ENCODE measurements at regions not wholly inside any gene's neighbourhood (a gene's known extent, or its start where the extent isn't known, plus 50 kb on each side); places are given as distances from the start of the nearest gene placed in this dataset.
A peak's percentile ranks its signal among the peaks of the same experiment; 100 is the strongest.

DNA sequence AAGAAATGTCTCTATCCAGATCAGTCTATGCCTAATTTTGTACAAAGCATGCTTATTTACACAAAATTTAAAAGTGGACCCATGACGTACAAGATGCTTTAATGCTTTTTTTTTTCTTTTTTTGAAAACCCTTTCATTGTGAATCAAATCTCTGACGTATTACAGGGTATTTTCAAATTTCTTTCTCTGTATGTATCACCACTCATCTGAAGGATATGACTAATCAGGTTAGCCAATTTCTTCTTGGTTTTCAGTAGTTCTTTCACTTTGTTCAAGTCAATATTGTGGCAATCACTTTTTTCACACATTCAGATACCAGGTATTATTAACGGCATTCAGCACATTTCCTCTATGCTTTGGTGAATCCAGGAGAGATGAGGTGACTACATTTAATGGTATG lies 685.3 kb downstream of the TRHDE start:
- no peak for DNase-seq
- TF ChIP-seq, protein P1, sequence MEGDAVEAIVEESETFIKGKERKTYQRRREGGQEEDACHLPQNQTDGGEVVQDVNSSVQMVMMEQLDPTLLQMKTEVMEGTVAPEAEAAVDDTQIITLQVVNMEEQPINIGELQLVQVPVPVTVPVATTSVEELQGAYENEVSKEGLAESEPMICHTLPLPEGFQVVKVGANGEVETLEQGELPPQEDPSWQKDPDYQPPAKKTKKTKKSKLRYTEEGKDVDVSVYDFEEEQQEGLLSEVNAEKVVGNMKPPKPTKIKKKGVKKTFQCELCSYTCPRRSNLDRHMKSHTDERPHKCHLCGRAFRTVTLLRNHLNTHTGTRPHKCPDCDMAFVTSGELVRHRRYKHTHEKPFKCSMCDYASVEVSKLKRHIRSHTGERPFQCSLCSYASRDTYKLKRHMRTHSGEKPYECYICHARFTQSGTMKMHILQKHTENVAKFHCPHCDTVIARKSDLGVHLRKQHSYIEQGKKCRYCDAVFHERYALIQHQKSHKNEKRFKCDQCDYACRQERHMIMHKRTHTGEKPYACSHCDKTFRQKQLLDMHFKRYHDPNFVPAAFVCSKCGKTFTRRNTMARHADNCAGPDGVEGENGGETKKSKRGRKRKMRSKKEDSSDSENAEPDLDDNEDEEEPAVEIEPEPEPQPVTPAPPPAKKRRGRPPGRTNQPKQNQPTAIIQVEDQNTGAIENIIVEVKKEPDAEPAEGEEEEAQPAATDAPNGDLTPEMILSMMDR (IDR thresholded peaks at IDR 0.05; ENCODE audit: borderline replicate concordance, extremely low read depth, insufficient read depth): no peak
- Histone ChIP-seq H3K4me3 (ENCODE audit: low read length in 3 of 3) (no peak overlapping the region), H3K9me3 (ENCODE audit: control insufficient read depth in 2 of 3, insufficient read depth in 1 of 3, low read length in 3 of 3) (peaks cover 0 to 4% (median 0%) of the 10 kb centered on the region in 3 donors), H3K36me3 (ENCODE audit: control insufficient read depth in 2 of 3, insufficient read depth in 3 of 3, low read length in 3 of 3) (no peaks in the 10 kb centered on the region), H3K9ac (ENCODE audit: low read length in 3 of 3) (no peak overlapping the region), H3K27me3 (ENCODE audit: control insufficient read depth, insufficient read depth, low read length) (no peaks in the 10 kb centered on the region), H3K4me1 (ENCODE audit: control insufficient read depth in 2 of 3, insufficient read depth in 2 of 3, low read depth in 1 of 3, low read length in 3 of 3) (no peaks in the 10 kb centered on the region), H3K27ac (ENCODE audit: low read depth in 2 of 2, low read length in 2 of 2) (no peak overlapping the region)
- intact Hi-C loops (cut with DNase I): no loop called here
- FAIRE-seq: no peak

- Histone ChIP-seq H3K27me3 (ENCODE audit: control insufficient read depth, insufficient read depth, low read length) (no peaks in the 10 kb centered on the region), H3K4me1 (ENCODE audit: control insufficient read depth in 2 of 3, insufficient read depth in 2 of 3, low read depth in 1 of 3, low read length in 3 of 3) (no peaks in the 10 kb centered on the region), H3K9me3 (ENCODE audit: control insufficient read depth in 2 of 3, insufficient read depth in 1 of 3, low read length in 3 of 3) (no peaks in the 10 kb centered on the region), H3K36me3 (ENCODE audit: control insufficient read depth in 2 of 3, insufficient read depth in 3 of 3, low read length in 3 of 3) (no peaks in the 10 kb centered on the region), H3K9ac (ENCODE audit: low read length in 3 of 3) (no peak overlapping the region), H3K27ac (ENCODE audit: low read depth in 2 of 2, low read length in 2 of 2) (no peak overlapping the region), H3K4me3 (ENCODE audit: low read length in 3 of 3) (no peak overlapping the region)
- DNase-seq (no peak), FAIRE-seq (peak; percentile 11)
- intact Hi-C loops (cut with DNase I): no loop called here
- TF ChIP-seq, protein P1 (IDR thresholded peaks at IDR 0.05; ENCODE audit: borderline replicate concordance, extremely low read depth, insufficient read depth): no peak
Measured at GRCh38 chr12:72966684-72967083, 694.5 kb downstream of the TRHDE start.

GRCh38 chr12:72974954-72975555 lies 702.9 kb downstream of the TRHDE start:
- no peaks in the 10 kb centered on the region for H3K27me3 ChIP-seq (ENCODE audit: control insufficient read depth, insufficient read depth, low read length)
- peaks cover 0 to 3% (median 0%) of the 10 kb centered on the region in 3 donors for H3K9me3 ChIP-seq (ENCODE audit: control insufficient read depth in 2 of 3, insufficient read depth in 1 of 3, low read length in 3 of 3)
- no peak overlapping the region for H3K9ac ChIP-seq (ENCODE audit: low read length in 3 of 3)
- no peak for DNase-seq
- H3K27ac ChIP-seq (ENCODE audit: low read depth in 2 of 2, low read length in 2 of 2): no peak overlapping the region
- no peak for FAIRE-seq
- H3K4me3 ChIP-seq (ENCODE audit: low read length in 3 of 3): no peak overlapping the region
- intact Hi-C loops (cut with DNase I): no loop called here
- H3K36me3 ChIP-seq (ENCODE audit: control insufficient read depth in 2 of 3, insufficient read depth in 3 of 3, low read length in 3 of 3): no peaks in the 10 kb centered on the region
- no peaks in the 10 kb centered on the region for H3K4me1 ChIP-seq (ENCODE audit: control insufficient read depth in 2 of 3, insufficient read depth in 2 of 3, low read depth in 1 of 3, low read length in 3 of 3)
- TF ChIP-seq, protein P1 (IDR thresholded peaks at IDR 0.05; ENCODE audit: borderline replicate concordance, extremely low read depth, insufficient read depth): no peak

- Histone ChIP-seq H3K9me3 (ENCODE audit: control insufficient read depth in 2 of 3, insufficient read depth in 1 of 3, low read length in 3 of 3) (peaks cover 0 to 3% (median 0%) of the 10 kb centered on the region in 3 donors), H3K4me1 (ENCODE audit: control insufficient read depth in 2 of 3, insufficient read depth in 2 of 3, low read depth in 1 of 3, low read length in 3 of 3) (no peaks in the 10 kb centered on the region), H3K36me3 (ENCODE audit: control insufficient read depth in 2 of 3, insufficient read depth in 3 of 3, low read length in 3 of 3) (no peaks in the 10 kb centered on the region), H3K9ac (ENCODE audit: low read length in 3 of 3) (no peak overlapping the region), H3K4me3 (ENCODE audit: low read length in 3 of 3) (no peak overlapping the region), H3K27me3 (ENCODE audit: control insufficient read depth, insufficient read depth, low read length) (no peaks in the 10 kb centered on the region), H3K27ac (ENCODE audit: low read depth in 2 of 2, low read length in 2 of 2) (no peak overlapping the region)
- FAIRE-seq: no peak
- intact Hi-C loops (cut with DNase I): no loop called here
- no peak for DNase-seq
- TF ChIP-seq, protein P1 (IDR thresholded peaks at IDR 0.05; ENCODE audit: borderline replicate concordance, extremely low read depth, insufficient read depth): no peak
Measured at GRCh38 chr12:72978999-72979398, 706.8 kb downstream of the TRHDE start.

Measured in kidney (tissue), 13 donors.